DMS 273 (cell line): ENCODE measurements at regions not wholly inside any gene's neighbourhood (a gene's known extent, or its start where the extent isn't known, plus 50 kb on each side); places are given as distances from the start of the nearest gene placed in this dataset.

Source experiments
- DNase-seq: peaks from one replicate; lab custom pipeline; 2025; ENCODE audit not compliant: unreplicated experiment; lab: John Stamatoyannopoulos, UW

GRCh38 chr6:87938287-87938686 lies 109.4 kb upstream of the SPACA1 start:
- DNase-seq: no peak

DNA sequence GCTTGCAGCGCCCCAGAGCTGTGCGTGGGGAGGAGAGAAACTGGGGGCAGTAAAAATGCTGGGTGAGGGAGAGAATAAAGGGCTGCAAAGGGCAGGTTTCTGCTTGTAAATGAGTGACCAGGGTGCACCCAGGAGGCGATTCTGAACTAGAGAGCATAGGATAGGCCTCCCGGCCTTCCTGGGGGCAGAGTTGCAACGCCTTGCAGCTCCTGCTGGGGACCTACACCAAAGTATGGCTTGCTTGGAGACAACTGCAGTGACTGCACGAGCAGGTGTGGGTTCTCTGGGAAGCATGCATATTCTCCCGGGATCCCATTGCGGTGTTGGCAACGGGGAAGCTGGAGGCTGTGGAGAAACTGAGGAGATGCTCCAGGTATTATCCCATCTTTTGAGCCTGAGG lies 111.6 kb upstream of the SPACA1 start:
- no peak for DNase-seq

DNA sequence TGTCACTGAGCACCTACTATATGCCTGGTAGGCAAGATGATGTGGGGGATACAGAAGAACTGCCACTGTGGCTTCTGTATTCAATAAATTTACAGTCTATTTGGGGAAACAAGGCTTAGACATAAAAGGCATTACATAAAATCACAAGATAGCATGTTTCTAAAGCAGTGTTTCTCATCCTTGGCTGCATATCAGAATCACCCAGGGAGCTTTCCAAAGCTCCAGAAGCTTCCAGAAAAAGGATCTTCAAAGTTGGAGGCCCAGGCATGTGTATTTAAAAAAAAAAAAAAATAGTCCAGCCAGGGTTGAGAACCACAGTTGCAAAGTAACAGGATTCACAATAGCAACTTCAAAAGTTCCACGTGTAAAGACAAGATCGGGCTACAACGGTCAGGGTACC lies 112.4 kb upstream of the SPACA1 start:
- DNase-seq: no peak

- DNase-seq: no peak
These were observed 115.3 kb upstream of the SPACA1 start for GRCh38 chr6:87932361-87932760.

DNA sequence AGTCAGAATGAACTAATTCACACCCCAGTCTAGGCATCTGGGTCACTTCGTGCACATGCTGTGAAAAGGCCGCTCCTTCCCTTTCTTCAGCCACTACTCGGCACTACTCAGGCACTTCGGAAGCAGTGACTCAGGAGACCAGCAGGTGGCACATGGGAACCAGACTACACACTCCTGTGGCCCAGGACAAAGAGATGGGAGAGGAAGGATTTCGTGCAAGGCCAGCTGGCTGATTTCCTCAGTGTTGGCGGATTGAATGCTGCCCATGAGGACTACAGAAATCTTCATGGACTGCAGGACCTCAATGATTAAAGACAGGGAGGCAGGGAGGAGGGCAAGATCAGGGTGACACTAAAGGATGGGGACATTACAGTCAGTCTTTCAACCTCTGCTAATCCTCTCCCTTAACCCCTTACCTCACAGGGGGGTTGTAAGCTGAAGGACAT lies 117.8 kb upstream of the SPACA1 start:
- DNase-seq: peak; percentile 94

GRCh38 chr6:87926687-87927086 lies 121.0 kb upstream of the SPACA1 start:
- no peak for DNase-seq

DNA sequence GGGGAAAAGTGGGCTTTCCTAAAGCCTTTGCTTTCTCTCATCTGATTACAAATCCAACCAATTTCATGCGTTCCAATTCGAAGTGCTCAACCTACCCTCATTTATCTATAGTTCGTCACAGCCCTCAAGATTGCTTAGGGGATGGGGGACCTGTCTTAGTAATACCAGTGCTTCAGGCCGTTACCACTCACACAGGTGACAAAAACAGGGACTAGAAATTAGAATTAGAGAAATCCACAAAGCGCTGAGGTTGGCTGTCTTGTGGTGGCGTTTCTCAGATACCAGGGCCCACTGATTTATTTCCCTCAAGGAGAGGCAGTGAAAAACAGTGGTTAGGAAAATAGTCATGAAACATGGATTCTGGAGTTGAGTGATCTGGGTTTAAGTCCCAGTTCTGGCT lies 121.6 kb upstream of the SPACA1 start:
- DNase-seq: no peak

GRCh38 chr6:87925373-87926060 lies 122.1 kb upstream of the SPACA1 start:
- peak; percentile 18 for DNase-seq

GRCh38 chr6:87923389-87924050 lies 124.1 kb upstream of the SPACA1 start:
- no peak for DNase-seq

DNA sequence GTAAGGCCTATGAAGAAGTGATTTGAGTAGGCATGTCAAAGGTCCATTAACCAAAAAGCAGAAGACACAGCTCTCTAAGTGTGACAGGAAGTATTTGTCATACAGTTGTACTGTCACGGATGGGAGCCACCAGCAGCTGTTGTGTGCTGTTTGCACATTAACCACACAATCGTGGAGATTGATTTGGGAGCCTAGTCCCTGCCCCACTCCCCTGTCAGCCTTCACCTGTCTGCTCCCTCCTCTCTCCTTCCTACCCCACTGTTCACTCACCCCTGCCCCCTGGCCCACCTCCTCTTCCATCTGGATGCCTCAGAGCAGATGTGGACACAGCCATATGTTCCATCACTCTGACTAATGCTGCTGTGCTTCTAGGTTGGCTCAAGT lies 124.7 kb upstream of the SPACA1 start:
- peak; percentile 46 for DNase-seq

- no peak for DNase-seq
These were observed 125.3 kb upstream of the SPACA1 start for GRCh38 chr6:87922196-87922946.

- DNase-seq: no peak
These were observed 126.6 kb upstream of the SPACA1 start for GRCh38 chr6:87921034-87921433.

DNA sequence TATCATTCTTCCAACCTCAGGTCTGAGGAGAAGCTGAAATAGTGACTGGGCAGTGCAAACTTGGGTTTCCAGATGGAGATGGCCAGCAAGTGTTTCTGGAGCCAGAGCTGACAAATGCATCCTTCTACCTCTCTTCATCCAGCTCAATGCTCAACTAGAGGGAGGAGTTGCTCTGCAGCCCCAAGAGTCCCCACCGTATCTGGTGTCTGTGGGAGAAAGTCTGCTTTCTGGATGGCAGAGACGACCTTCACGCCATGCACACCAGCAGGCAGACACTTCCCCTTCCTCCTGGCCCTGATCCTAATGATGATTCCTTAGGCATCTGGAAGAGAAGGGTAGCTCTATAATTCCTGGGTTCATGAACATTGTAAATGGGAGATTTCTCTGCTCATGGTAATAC lies 127.4 kb upstream of the SPACA1 start:
- no peak for DNase-seq

DNA sequence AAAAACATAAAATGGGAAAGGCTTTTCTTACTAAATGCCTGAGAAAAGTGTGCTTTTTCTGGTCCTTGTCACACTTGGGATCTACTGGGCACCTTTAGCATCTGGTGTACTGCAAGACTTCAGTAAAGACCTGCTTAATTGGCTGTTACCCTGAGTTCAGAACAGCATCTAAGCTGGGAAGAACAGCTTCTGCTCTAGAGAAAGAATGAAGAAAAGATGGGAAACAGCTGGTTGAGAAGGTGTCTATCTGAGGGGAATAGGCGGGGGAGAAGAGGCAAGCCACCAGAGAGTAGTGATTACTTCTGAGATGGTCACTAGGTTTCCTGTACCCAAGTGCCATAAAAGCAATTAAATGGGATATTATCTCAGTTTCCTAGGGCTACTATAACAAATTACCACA lies 128.2 kb upstream of the SPACA1 start:
- no peak for DNase-seq

- no peak for DNase-seq
These were observed 128.6 kb upstream of the SPACA1 start for GRCh38 chr6:87919001-87919400.

DNA sequence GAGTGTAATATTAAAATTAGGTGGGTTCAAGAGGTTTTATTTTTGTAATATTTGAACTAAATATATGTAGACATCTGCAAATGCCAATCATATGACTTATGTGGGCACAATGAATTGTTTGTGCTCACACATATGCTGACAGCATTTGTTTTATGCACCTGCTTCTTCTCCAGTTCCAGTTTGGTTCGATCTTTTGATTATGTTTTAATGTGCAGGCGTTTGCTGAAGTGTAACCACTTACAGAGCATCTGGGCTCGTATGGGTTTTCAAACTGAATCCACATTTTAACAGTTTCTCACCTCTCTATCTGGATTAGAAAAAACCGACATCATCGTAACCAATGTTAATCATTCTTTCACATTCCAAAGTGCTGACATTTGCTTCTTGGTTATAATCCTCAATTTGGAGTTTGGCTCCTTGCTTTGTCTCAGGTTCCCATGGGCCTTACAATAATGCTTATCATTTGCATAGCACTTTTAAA lies 129.1 kb upstream of the SPACA1 start:
- no peak for DNase-seq

- DNase-seq: no peak
These were observed 129.8 kb upstream of the SPACA1 start for GRCh38 chr6:87917886-87918285.

GRCh38 chr6:87916446-87916845 lies 131.2 kb upstream of the SPACA1 start:
- DNase-seq: no peak

GRCh38 chr6:87914637-87915395 lies 132.8 kb upstream of the SPACA1 start:
- DNase-seq: no peak

DNA sequence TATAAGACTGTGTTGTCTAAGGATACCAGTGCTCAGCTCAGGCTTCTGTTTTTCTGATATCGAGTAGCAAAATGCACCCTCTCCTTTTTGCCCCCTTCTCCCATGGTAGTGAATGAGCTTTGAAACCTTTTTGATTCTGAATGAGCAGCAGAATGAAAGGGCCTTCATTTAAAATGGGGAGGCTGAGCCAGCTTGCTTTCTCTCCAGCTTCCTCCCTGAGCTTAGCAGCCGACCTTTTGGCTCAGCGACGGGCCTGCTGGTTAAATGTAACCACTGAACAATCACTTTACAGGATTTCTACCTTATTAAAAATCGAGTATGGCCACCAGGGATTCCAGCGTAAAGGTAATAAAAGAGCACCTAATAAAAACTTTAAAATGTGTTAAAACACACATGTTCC lies 133.7 kb upstream of the SPACA1 start:
- DNase-seq: no peak

GRCh38 chr6:87912102-87912501 lies 135.5 kb upstream of the SPACA1 start:
- no peak for DNase-seq
